Keratinocyte (primary cell): ENCODE measurements at regions not wholly inside any gene's neighbourhood (a gene's known extent, or its start where the extent isn't known, plus 50 kb on each side); places are given as distances from the start of the nearest gene placed in this dataset.

ENCODE experiments used
- DNase-seq: peaks from one replicate; pipeline ENCODE4 v3.0.0-alpha.2; 2011; ENCODE audit warnings: low read depth, missing footprints, low spot score
- FAIRE-seq: peaks from 2 replicates; lab custom pipeline; 2011; peaks lifted over from hg19 to GRCh38; lab: Jason Lieb, UNC
- H2AFZ ChIP-seq: 2 replicates; pipeline ENCODE4 v1.6.0; 2012; ENCODE audit warnings: low read length, control low read depth, inconsistent platforms; ENCODE audit not compliant: control insufficient read depth
- H3K27ac ChIP-seq: 2 replicates; pipeline ENCODE4 v1.5.1; 2011; ENCODE audit warnings: low read length; ENCODE audit not compliant: control insufficient read depth, insufficient read depth
- H3K27me3 ChIP-seq: 3 replicates; pipeline ENCODE4 v1.6.0; 2011; ENCODE audit warnings: low read length; ENCODE audit not compliant: control insufficient read depth, insufficient read depth; ENCODE audit errors: extremely low read depth
- H3K36me3 ChIP-seq, 2 experiments: 2 replicates in 1 of 2; 3 replicates in 1 of 2; pipeline ENCODE4 v1.5.1; 2011; ENCODE audit warnings: low read length in 2 of 2, mild to moderate bottlenecking in 1 of 2; ENCODE audit not compliant: control insufficient read depth in 2 of 2, insufficient read depth in 2 of 2; ENCODE audit errors: extremely low read depth in 1 of 2
- H3K4me1 ChIP-seq: 3 replicates; pipeline ENCODE4 v1.5.1; 2011; ENCODE audit warnings: low read length; ENCODE audit not compliant: control insufficient read depth, insufficient read depth; ENCODE audit errors: extremely low read depth
- H3K4me2 ChIP-seq: 3 replicates; pipeline ENCODE4 v1.6.0; 2011; ENCODE audit warnings: low read depth, low read length; ENCODE audit not compliant: control insufficient read depth, insufficient read depth; ENCODE audit errors: extremely low read depth
- H3K4me3 ChIP-seq, 3 experiments: fragments of 200-600 bp in 1 of 3; sonication (generic) in 1 of 3; 2 replicates in 2 of 3; 3 replicates in 1 of 3; pipeline ENCODE4 v1.5.1; 2011 to 2016; ENCODE audit warnings: low read length in 3 of 3, mild to moderate bottlenecking in 3 of 3, control low read depth in 2 of 3, inconsistent platforms in 1 of 3, low read depth in 1 of 3, mixed read lengths in 1 of 3, mixed run types in 1 of 3, moderate library complexity in 1 of 3; ENCODE audit not compliant: control insufficient read depth in 2 of 3, insufficient read depth in 2 of 3; ENCODE audit errors: extremely low read depth in 1 of 3
- H3K79me2 ChIP-seq: 2 replicates; pipeline ENCODE4 v1.6.0; 2012; ENCODE audit warnings: low read length; ENCODE audit not compliant: control insufficient read depth, insufficient read depth
- H3K9ac ChIP-seq: 3 replicates; pipeline ENCODE4 v1.6.0; 2011; ENCODE audit warnings: low read length; ENCODE audit not compliant: control insufficient read depth, insufficient read depth; ENCODE audit errors: extremely low read depth
- H3K9me1 ChIP-seq: 3 replicates; pipeline ENCODE4 v1.6.0; 2011; ENCODE audit warnings: low read length; ENCODE audit not compliant: control insufficient read depth, insufficient read depth; ENCODE audit errors: extremely low read depth
- H3K9me3 ChIP-seq: 2 replicates; pipeline ENCODE4 v1.5.1; 2012; ENCODE audit warnings: low read depth, low read length; ENCODE audit not compliant: control insufficient read depth
- H4K20me1 ChIP-seq: 3 replicates; pipeline ENCODE4 v1.6.0; 2011; ENCODE audit warnings: low read length; ENCODE audit not compliant: control insufficient read depth, insufficient read depth; ENCODE audit errors: extremely low read depth
- CTCF ChIP-seq, 3 experiments: IDR thresholded peaks in 1 of 3; conservative IDR thresholded peaks in 1 of 3; optimal IDR thresholded peaks in 1 of 3; 2 replicates in 2 of 3; 3 replicates in 1 of 3; pipeline versions ENCODE3 to v1.5.1; 2011; ENCODE audit warnings: low read length in 3 of 3, mild to moderate bottlenecking in 3 of 3, moderate library complexity in 2 of 3, control low read depth in 1 of 3, inconsistent platforms in 1 of 3; ENCODE audit not compliant: insufficient read depth in 2 of 3; ENCODE audit errors: extremely low read depth in 1 of 3
- EZH2 ChIP-seq: IDR thresholded peaks from one replicate; pipeline ENCODE4 v1.6.1; 2012; ENCODE audit warnings: inconsistent platforms, mild to moderate bottlenecking, low read length, moderate library complexity
- dilution Hi-C: fragments of 300-500 bp; cut with MboI; formaldehyde crosslinking; loops from one replicate; pipeline ENCODE4 v1.7.0; 2020; ENCODE audit warnings: low sequenced_read_pairs; ENCODE audit not compliant: extremely low pct_ligation_motif_present

- FAIRE-seq = no peak
- Histone ChIP-seq H3K4me2 (no peak overlapping the region), H3K9me1 (no peaks in the 10 kb centered on the region)
Measured at GRCh38 chr5:156181656-156182055, 145.3 kb upstream of the SGCD start.

GRCh38 chr5:156182174-156182967 is 144.6 kb upstream of the SGCD start:
- no peaks in the 10 kb centered on the region for H3K79me2 ChIP-seq
- H3K9me3 ChIP-seq = no peaks in the 10 kb centered on the region

More at GRCh38 chr5:156181656-156182055, 145.3 kb upstream of the SGCD start:
- dilution Hi-C loops = no loop called here
- Histone ChIP-seq H3K9ac (no peak overlapping the region), H3K79me2 (no peaks in the 10 kb centered on the region), H3K27me3 (no peaks in the 10 kb centered on the region), H3K4me1 (no peaks in the 10 kb centered on the region), H3K4me3 (no peak overlapping the region), H3K36me3 (no peaks in the 10 kb centered on the region), H3K9me3 (no peaks in the 10 kb centered on the region), H4K20me1 (no peaks in the 10 kb centered on the region), H2AFZ (no peak overlapping the region), H3K27ac (no peak overlapping the region)
- DNase-seq = no peak
- TF ChIP-seq CTCF (optimal IDR thresholded peaks at IDR 0.05 in 1 of 3, IDR thresholded peaks at IDR 0.05 in 1 of 3, conservative IDR thresholded peaks at IDR 0.05 in 1 of 3; ENCODE audit: extremely low read depth in 1 of 3, insufficient read depth in 2 of 3, low read length in 3 of 3) (no peak), EZH2 (no peak)

More at GRCh38 chr5:156182174-156182967, 144.6 kb upstream of the SGCD start:
- no peak overlapping the region for H2AFZ ChIP-seq
- no peak for FAIRE-seq
- H3K9me1 ChIP-seq = no peaks in the 10 kb centered on the region
- no peaks in the 10 kb centered on the region for H3K4me1 ChIP-seq
- no peaks in the 10 kb centered on the region for H4K20me1 ChIP-seq
- H3K4me3 ChIP-seq = no peak overlapping the region
- dilution Hi-C loops = no loop called here
- no peak overlapping the region for H3K4me2 ChIP-seq
- TF ChIP-seq EZH2 = no peak
- TF ChIP-seq CTCF (optimal IDR thresholded peaks at IDR 0.05 in 1 of 3, IDR thresholded peaks at IDR 0.05 in 1 of 3, conservative IDR thresholded peaks at IDR 0.05 in 1 of 3; ENCODE audit: extremely low read depth in 1 of 3, insufficient read depth in 2 of 3, low read length in 3 of 3) = no peak
- no peak overlapping the region for H3K27ac ChIP-seq
- no peak overlapping the region for H3K9ac ChIP-seq
- no peaks in the 10 kb centered on the region for H3K36me3 ChIP-seq
- DNase-seq = no peak
- H3K27me3 ChIP-seq = no peaks in the 10 kb centered on the region
